GM12865 (cell line): ENCODE measurements at regions not wholly inside any gene's neighbourhood (a gene's known extent, or its start where the extent isn't known, plus 50 kb on each side); places are given as distances from the start of the nearest gene placed in this dataset.
A peak's percentile ranks its signal among the peaks of the same experiment; 100 is the strongest.

ENCODE experiments used
- DNase-seq: peaks from one replicate; pipeline ENCODE4 v3.0.0; 2010; ENCODE audit warnings: low read depth
- H3K4me3 ChIP-seq: 2 replicates; pipeline ENCODE4 v1.5.1; 2011; ENCODE audit warnings: mild to moderate bottlenecking, low read depth, low read length, control low read depth
- CTCF ChIP-seq: IDR thresholded peaks from 2 replicates; pipeline ENCODE4 v1.5.1; 2011; ENCODE audit warnings: low read length, control low read depth, low read depth, inconsistent platforms; ENCODE audit not compliant: insufficient read depth; ENCODE audit errors: missing control alignments

GRCh38 chr10:6866757-6867156 is 286.7 kb upstream of the PRKCQ start:
- no peak for DNase-seq
- no peak for TF ChIP-seq CTCF
- H3K4me3 ChIP-seq: no peak overlapping the region

GRCh38 chr10:6864142-6864541 is 284.1 kb upstream of the PRKCQ start:
- DNase-seq: no peak
- no peak overlapping the region for H3K4me3 ChIP-seq
- no peak for TF ChIP-seq CTCF

- DNase-seq: no peak
- no peak for TF ChIP-seq CTCF
- no peak overlapping the region for H3K4me3 ChIP-seq
Observed at GRCh38 chr10:6863381-6863780, 283.3 kb upstream of the PRKCQ start.

GRCh38 chr10:6850452-6850851 is 270.4 kb upstream of the PRKCQ start:
- no peak for DNase-seq
- no peak overlapping the region for H3K4me3 ChIP-seq
- no peak for TF ChIP-seq CTCF

- no peak for DNase-seq
Observed at GRCh38 chr10:6847561-6847960, 267.5 kb upstream of the PRKCQ start.

GRCh38 chr10:6843894-6844650 is 264.0 kb upstream of the PRKCQ start:
- DNase-seq: no peak
- H3K4me3 ChIP-seq: no peak overlapping the region
- no peak for TF ChIP-seq CTCF

More at GRCh38 chr10:6847561-6847960, 267.5 kb upstream of the PRKCQ start:
- H3K4me3 ChIP-seq: no peak overlapping the region
- TF ChIP-seq CTCF: no peak

GRCh38 chr10:6843481-6843881 is 263.4 kb upstream of the PRKCQ start:
- DNase-seq: peak; percentile 51
- peak; percentile 39 for TF ChIP-seq CTCF
- no peak overlapping the region for H3K4me3 ChIP-seq
